Astrocyte (in vitro differentiated cells and primary cell): ENCODE measurements at regions not wholly inside any gene's neighbourhood (a gene's known extent, or its start where the extent isn't known, plus 50 kb on each side); places are given as distances from the start of the nearest gene placed in this dataset.
A peak's percentile ranks its signal among the peaks of the same experiment; 100 is the strongest.

Experiments
- DNase-seq: peaks from one replicate; pipeline ENCODE4 v3.0.0-alpha.2; 2010; ENCODE audit warnings: low read depth
- FAIRE-seq: peaks from 2 replicates; lab custom pipeline; 2011; peaks lifted over from hg19 to GRCh38; lab: Jason Lieb, UNC
- H2AFZ ChIP-seq: 2 replicates; pipeline ENCODE4 v1.6.0; 2012; ENCODE audit warnings: low read depth, low read length, inconsistent platforms
- H3K27ac ChIP-seq: 2 replicates; pipeline ENCODE4 v1.5.1; 2011; ENCODE audit warnings: low read depth, low read length, inconsistent platforms
- H3K27me3 ChIP-seq: 2 replicates; pipeline ENCODE4 v1.6.0; 2011; ENCODE audit warnings: low read length, inconsistent platforms; ENCODE audit not compliant: insufficient read depth
- H3K36me3 ChIP-seq: 2 replicates; pipeline ENCODE4 v1.5.1; 2011; ENCODE audit warnings: low read length, inconsistent platforms; ENCODE audit not compliant: insufficient read depth
- H3K4me1 ChIP-seq: 2 replicates; pipeline ENCODE4 v1.5.1; 2011; ENCODE audit warnings: low read length, inconsistent platforms; ENCODE audit not compliant: insufficient read depth
- H3K4me2 ChIP-seq: 2 replicates; pipeline ENCODE4 v1.6.0; 2012; ENCODE audit warnings: low read length, inconsistent platforms
- H3K4me3 ChIP-seq: 2 replicates; pipeline ENCODE4 v1.5.1; 2011; ENCODE audit warnings: low read depth, mild to moderate bottlenecking, low read length, inconsistent platforms; ENCODE audit not compliant: insufficient read depth
- H3K79me2 ChIP-seq: 2 replicates; pipeline ENCODE4 v1.6.0; 2012; ENCODE audit warnings: mild to moderate bottlenecking, low read length, inconsistent platforms; ENCODE audit not compliant: insufficient read depth
- H3K9ac ChIP-seq: 2 replicates; pipeline ENCODE4 v1.6.0; 2012; ENCODE audit warnings: mild to moderate bottlenecking, low read length, inconsistent platforms
- H3K9me3 ChIP-seq: 2 replicates; pipeline ENCODE4 v1.5.1; 2012; ENCODE audit warnings: low read depth, mild to moderate bottlenecking, low read length, inconsistent platforms; ENCODE audit not compliant: insufficient read depth
- H4K20me1 ChIP-seq: 2 replicates; pipeline ENCODE4 v1.6.0; 2012; ENCODE audit warnings: low read length, inconsistent platforms; ENCODE audit not compliant: insufficient read depth
- H3K27ac Mint-ChIP-seq: one replicate; pipeline ENCODE4 v1.8.0; 2021; ENCODE audit warnings: mild to moderate bottlenecking, mixed read lengths; ENCODE audit not compliant: unreplicated experiment
- H3K27me3 Mint-ChIP-seq: one replicate; pipeline ENCODE4 v1.8.0; 2021; ENCODE audit warnings: low read depth, mixed read lengths; ENCODE audit not compliant: unreplicated experiment
- H3K36me3 Mint-ChIP-seq: one replicate; pipeline ENCODE4 v1.8.0; 2021; ENCODE audit warnings: low read depth, mixed read lengths; ENCODE audit not compliant: unreplicated experiment
- H3K4me1 Mint-ChIP-seq: one replicate; pipeline ENCODE4 v1.8.0; 2021; ENCODE audit warnings: low read depth, mixed read lengths; ENCODE audit not compliant: unreplicated experiment
- H3K4me3 Mint-ChIP-seq: one replicate; pipeline ENCODE4 v1.8.0; 2021; ENCODE audit warnings: mild to moderate bottlenecking, moderate library complexity, mixed read lengths; ENCODE audit not compliant: unreplicated experiment
- H3K9me3 Mint-ChIP-seq: one replicate; pipeline ENCODE4 v1.8.0; 2021; ENCODE audit warnings: mild to moderate bottlenecking, mixed read lengths; ENCODE audit not compliant: unreplicated experiment
- EZH2 ChIP-seq: IDR thresholded peaks from 2 replicates; pipeline ENCODE4 v1.6.1; 2012; ENCODE audit warnings: mild to moderate bottlenecking, low read length, inconsistent platforms; ENCODE audit not compliant: insufficient read depth
- TF ChIP-seq, protein P1 (sequence below): IDR thresholded peaks from 2 replicates; pipeline ENCODE4 v1.5.1; 2011; ENCODE audit warnings: low read depth, mild to moderate bottlenecking, inconsistent platforms, low read length, moderate library complexity; ENCODE audit not compliant: insufficient read depth

GRCh38 chr9:73095425-73095824 is 56.2 kb upstream of the ANXA1 start:
- TF ChIP-seq EZH2: no peak
- TF ChIP-seq, protein P1, sequence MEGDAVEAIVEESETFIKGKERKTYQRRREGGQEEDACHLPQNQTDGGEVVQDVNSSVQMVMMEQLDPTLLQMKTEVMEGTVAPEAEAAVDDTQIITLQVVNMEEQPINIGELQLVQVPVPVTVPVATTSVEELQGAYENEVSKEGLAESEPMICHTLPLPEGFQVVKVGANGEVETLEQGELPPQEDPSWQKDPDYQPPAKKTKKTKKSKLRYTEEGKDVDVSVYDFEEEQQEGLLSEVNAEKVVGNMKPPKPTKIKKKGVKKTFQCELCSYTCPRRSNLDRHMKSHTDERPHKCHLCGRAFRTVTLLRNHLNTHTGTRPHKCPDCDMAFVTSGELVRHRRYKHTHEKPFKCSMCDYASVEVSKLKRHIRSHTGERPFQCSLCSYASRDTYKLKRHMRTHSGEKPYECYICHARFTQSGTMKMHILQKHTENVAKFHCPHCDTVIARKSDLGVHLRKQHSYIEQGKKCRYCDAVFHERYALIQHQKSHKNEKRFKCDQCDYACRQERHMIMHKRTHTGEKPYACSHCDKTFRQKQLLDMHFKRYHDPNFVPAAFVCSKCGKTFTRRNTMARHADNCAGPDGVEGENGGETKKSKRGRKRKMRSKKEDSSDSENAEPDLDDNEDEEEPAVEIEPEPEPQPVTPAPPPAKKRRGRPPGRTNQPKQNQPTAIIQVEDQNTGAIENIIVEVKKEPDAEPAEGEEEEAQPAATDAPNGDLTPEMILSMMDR: no peak
- no peaks in the 10 kb centered on the region for H3K27me3 ChIP-seq
- no peak for FAIRE-seq
- Mint-ChIP-seq H3K27ac (no peak overlapping the region), H3K4me3 (no peak overlapping the region), H3K9me3 (peaks cover 2% of the 10 kb centered on the region), H3K36me3 (no peaks in the 10 kb centered on the region), H3K27me3 (peaks cover 3% of the 10 kb centered on the region), H3K4me1 (no peaks in the 10 kb centered on the region)
- H3K79me2 ChIP-seq: no peaks in the 10 kb centered on the region
- H3K4me3 ChIP-seq: no peak overlapping the region
- H3K27ac ChIP-seq: no peak overlapping the region
- no peak overlapping the region for H3K9ac ChIP-seq
- no peaks in the 10 kb centered on the region for H3K9me3 ChIP-seq
- no peak for DNase-seq
- no peaks in the 10 kb centered on the region for H4K20me1 ChIP-seq
- H3K4me1 ChIP-seq: no peaks in the 10 kb centered on the region
- H2AFZ ChIP-seq: no peak overlapping the region
- H3K36me3 ChIP-seq: no peaks in the 10 kb centered on the region
- H3K4me2 ChIP-seq: no peak overlapping the region

GRCh38 chr9:73093740-73094379 is 57.8 kb upstream of the ANXA1 start:
- H3K36me3 Mint-ChIP-seq: no peaks in the 10 kb centered on the region
- H3K9me3 ChIP-seq: no peaks in the 10 kb centered on the region
- FAIRE-seq (no peak), DNase-seq (no peak)
- no peak overlapping the region for H3K27ac ChIP-seq
- H3K9me3 Mint-ChIP-seq: peaks cover 2% of the 10 kb centered on the region
- TF ChIP-seq, protein P1: no peak
- no peak for TF ChIP-seq EZH2
- no peak overlapping the region for H3K9ac ChIP-seq
- no peaks in the 10 kb centered on the region for H4K20me1 ChIP-seq
- H3K4me2 ChIP-seq: peak overlapping the region; percentile 12
- H3K4me3 ChIP-seq: no peak overlapping the region
- no peak overlapping the region for H3K27ac Mint-ChIP-seq
- no peaks in the 10 kb centered on the region for H3K27me3 ChIP-seq
- no peaks in the 10 kb centered on the region for H3K4me1 ChIP-seq
- H3K27me3 Mint-ChIP-seq: peaks cover 3% of the 10 kb centered on the region
- H3K4me3 Mint-ChIP-seq: no peak overlapping the region
- H3K4me1 Mint-ChIP-seq: no peaks in the 10 kb centered on the region
- H3K79me2 ChIP-seq: no peaks in the 10 kb centered on the region
- no peak overlapping the region for H2AFZ ChIP-seq
- no peaks in the 10 kb centered on the region for H3K36me3 ChIP-seq

- H3K4me2 ChIP-seq: no peak overlapping the region
- DNase-seq (no peak), FAIRE-seq (no peak)
- no peaks in the 10 kb centered on the region for H3K4me1 ChIP-seq
- no peaks in the 10 kb centered on the region for H4K20me1 ChIP-seq
- no peaks in the 10 kb centered on the region for H3K27me3 ChIP-seq
- H3K27ac Mint-ChIP-seq: no peak overlapping the region
- no peaks in the 10 kb centered on the region for H3K9me3 ChIP-seq
- no peak overlapping the region for H2AFZ ChIP-seq
- no peak overlapping the region for H3K4me3 Mint-ChIP-seq
- H3K9ac ChIP-seq: no peak overlapping the region
- H3K9me3 Mint-ChIP-seq: peaks cover 2% of the 10 kb centered on the region
- H3K36me3 ChIP-seq: no peaks in the 10 kb centered on the region
- no peaks in the 10 kb centered on the region for H3K79me2 ChIP-seq
- H3K4me1 Mint-ChIP-seq: no peaks in the 10 kb centered on the region
- no peak overlapping the region for H3K4me3 ChIP-seq
- TF ChIP-seq, protein P1: no peak
- TF ChIP-seq EZH2: no peak
- H3K36me3 Mint-ChIP-seq: no peaks in the 10 kb centered on the region
- H3K27me3 Mint-ChIP-seq: peaks cover 3% of the 10 kb centered on the region
- H3K27ac ChIP-seq: no peak overlapping the region
Measured at GRCh38 chr9:73093016-73093739, 58.5 kb upstream of the ANXA1 start.
